ENCODE measurements at regions not wholly inside any gene's neighbourhood (a gene's known extent, or its start where the extent isn't known, plus 50 kb on each side); places are given as distances from the start of the nearest gene placed in this dataset.

- H3K36me3 ChIP-seq (ENCODE audit: insufficient read depth, low read length) = no peaks in the 10 kb centered on the region
- H3K4me2 ChIP-seq (ENCODE audit: low read length) = no peak overlapping the region
- H2AFZ ChIP-seq (ENCODE audit: low read depth, low read length) = no peak overlapping the region
- no peak overlapping the region for H3K4me3 ChIP-seq (ENCODE audit: insufficient read depth, low read depth, low read length)
- no peaks in the 10 kb centered on the region for H3K79me2 ChIP-seq (ENCODE audit: insufficient read depth, low read length)
- peaks cover 1% of the 10 kb centered on the region for H3K4me1 Mint-ChIP-seq (ENCODE audit: low read depth, unreplicated experiment)
- no peak overlapping the region for H3K9ac ChIP-seq (ENCODE audit: low read length)
- no peaks in the 10 kb centered on the region for H3K9me3 ChIP-seq (ENCODE audit: insufficient read depth, low read depth, low read length)
- H3K4me3 Mint-ChIP-seq (ENCODE audit: unreplicated experiment) = no peak overlapping the region
- no peak for TF ChIP-seq CTCF (IDR thresholded peaks at IDR 0.05; ENCODE audit: insufficient read depth, low read depth, low read length)
- TF ChIP-seq EZH2 (IDR thresholded peaks at IDR 0.05; ENCODE audit: insufficient read depth, low read length) = no peak
- no peaks in the 10 kb centered on the region for H3K27me3 Mint-ChIP-seq (ENCODE audit: low read depth, unreplicated experiment)
- H4K20me1 ChIP-seq (ENCODE audit: insufficient read depth, low read length) = no peaks in the 10 kb centered on the region
- H3K36me3 Mint-ChIP-seq (ENCODE audit: low read depth, unreplicated experiment) = no peaks in the 10 kb centered on the region
- DNase-seq (ENCODE audit: low read depth) (no peak), FAIRE-seq (no peak)
- no peaks in the 10 kb centered on the region for H3K27me3 ChIP-seq (ENCODE audit: insufficient read depth, low read length)
- no peak overlapping the region for H3K27ac Mint-ChIP-seq (ENCODE audit: unreplicated experiment)
- H3K27ac ChIP-seq (ENCODE audit: low read depth, low read length) = no peak overlapping the region
- H3K9me3 Mint-ChIP-seq (ENCODE audit: unreplicated experiment) = peaks cover 3% of the 10 kb centered on the region
- H3K4me1 ChIP-seq (ENCODE audit: insufficient read depth, low read length) = no peaks in the 10 kb centered on the region
Observed at GRCh38 chr2:159860581-159861310, 62.7 kb upstream of the CD302 start.

- no peak for FAIRE-seq
- Histone ChIP-seq H3K9ac (ENCODE audit: low read length) (no peak overlapping the region), H2AFZ (ENCODE audit: low read depth, low read length) (no peak overlapping the region), H3K4me3 (ENCODE audit: insufficient read depth, low read depth, low read length) (no peak overlapping the region), H3K27ac (ENCODE audit: low read depth, low read length) (no peak overlapping the region), H3K79me2 (ENCODE audit: insufficient read depth, low read length) (no peaks in the 10 kb centered on the region), H3K36me3 (ENCODE audit: insufficient read depth, low read length) (no peaks in the 10 kb centered on the region), H3K27me3 (ENCODE audit: insufficient read depth, low read length) (no peaks in the 10 kb centered on the region), H4K20me1 (ENCODE audit: insufficient read depth, low read length) (no peaks in the 10 kb centered on the region), H3K4me2 (ENCODE audit: low read length) (no peak overlapping the region), H3K9me3 (ENCODE audit: insufficient read depth, low read depth, low read length) (no peaks in the 10 kb centered on the region), H3K4me1 (ENCODE audit: insufficient read depth, low read length) (no peaks in the 10 kb centered on the region)
- H3K9me3 Mint-ChIP-seq (ENCODE audit: unreplicated experiment) = peaks cover 3% of the 10 kb centered on the region
- H3K27ac Mint-ChIP-seq (ENCODE audit: unreplicated experiment) = no peak overlapping the region
- H3K27me3 Mint-ChIP-seq (ENCODE audit: low read depth, unreplicated experiment) = no peaks in the 10 kb centered on the region
- TF ChIP-seq EZH2 (IDR thresholded peaks at IDR 0.05; ENCODE audit: insufficient read depth, low read length) (no peak), CTCF (IDR thresholded peaks at IDR 0.05; ENCODE audit: insufficient read depth, low read depth, low read length) (no peak)
- no peaks in the 10 kb centered on the region for H3K36me3 Mint-ChIP-seq (ENCODE audit: low read depth, unreplicated experiment)
- H3K4me3 Mint-ChIP-seq (ENCODE audit: unreplicated experiment) = no peak overlapping the region
- peaks cover 1% of the 10 kb centered on the region for H3K4me1 Mint-ChIP-seq (ENCODE audit: low read depth, unreplicated experiment)
- no peak for DNase-seq (ENCODE audit: low read depth)
Observed at GRCh38 chr2:159859583-159859982, 61.6 kb upstream of the CD302 start.

GRCh38 chr2:159856760-159857159, 58.8 kb upstream of the CD302 start:
- no peak overlapping the region for H3K4me3 Mint-ChIP-seq (ENCODE audit: unreplicated experiment)
- H3K27ac ChIP-seq (ENCODE audit: low read depth, low read length) = no peak overlapping the region
- no peak overlapping the region for H3K4me2 ChIP-seq (ENCODE audit: low read length)
- H4K20me1 ChIP-seq (ENCODE audit: insufficient read depth, low read length) = no peaks in the 10 kb centered on the region
- H3K27me3 Mint-ChIP-seq (ENCODE audit: low read depth, unreplicated experiment) = no peaks in the 10 kb centered on the region
- no peak overlapping the region for H3K9ac ChIP-seq (ENCODE audit: low read length)
- no peak overlapping the region for H3K27ac Mint-ChIP-seq (ENCODE audit: unreplicated experiment)
- no peaks in the 10 kb centered on the region for H3K36me3 ChIP-seq (ENCODE audit: insufficient read depth, low read length)
- no peak overlapping the region for H3K4me3 ChIP-seq (ENCODE audit: insufficient read depth, low read depth, low read length)
- H3K36me3 Mint-ChIP-seq (ENCODE audit: low read depth, unreplicated experiment) = no peaks in the 10 kb centered on the region
- H3K79me2 ChIP-seq (ENCODE audit: insufficient read depth, low read length) = no peaks in the 10 kb centered on the region
- DNase-seq (ENCODE audit: low read depth) (no peak), FAIRE-seq (no peak)
- H3K4me1 Mint-ChIP-seq (ENCODE audit: low read depth, unreplicated experiment) = peaks cover 1% of the 10 kb centered on the region
- H3K9me3 Mint-ChIP-seq (ENCODE audit: unreplicated experiment) = no peaks in the 10 kb centered on the region
- H3K9me3 ChIP-seq (ENCODE audit: insufficient read depth, low read depth, low read length) = no peaks in the 10 kb centered on the region
- TF ChIP-seq EZH2 (IDR thresholded peaks at IDR 0.05; ENCODE audit: insufficient read depth, low read length) = no peak
- TF ChIP-seq CTCF (IDR thresholded peaks at IDR 0.05; ENCODE audit: insufficient read depth, low read depth, low read length) = no peak
- H2AFZ ChIP-seq (ENCODE audit: low read depth, low read length) = no peak overlapping the region
- H3K4me1 ChIP-seq (ENCODE audit: insufficient read depth, low read length) = no peaks in the 10 kb centered on the region
- H3K27me3 ChIP-seq (ENCODE audit: insufficient read depth, low read length) = no peaks in the 10 kb centered on the region
